ENCODE measurements at regions not wholly inside any gene's neighbourhood (a gene's known extent, or its start where the extent isn't known, plus 50 kb on each side); places are given as distances from the start of the nearest gene placed in this dataset.
"Not testable (repeated sequence)": the region's sequence is repeated elsewhere in the genome, so short reads cannot be mapped to it uniquely, and the experiment has no call there.

DNA sequence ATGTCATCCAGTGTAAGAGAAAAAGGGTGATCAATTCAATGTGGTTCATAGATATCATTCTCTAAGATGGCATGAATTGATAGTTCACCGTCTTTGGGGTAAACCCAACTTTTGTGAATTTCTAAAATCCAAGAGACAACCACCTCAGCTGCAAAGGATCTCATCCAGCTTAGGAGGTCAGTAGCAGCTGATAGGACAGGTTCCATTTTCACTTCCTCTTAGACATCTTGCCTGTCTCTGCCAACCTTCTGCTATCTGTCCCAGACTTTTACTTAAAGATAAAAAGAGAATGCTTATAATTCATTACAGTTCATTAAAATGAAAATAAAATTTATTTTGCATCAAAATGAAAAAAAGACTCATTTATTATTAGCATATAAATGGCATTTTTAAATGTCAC is 468.2 kb downstream of the XYLT1 start:
- DNase-seq (ENCODE audit: low read depth), result no peak

GRCh38 chr16:17005963-17006362 is 464.8 kb downstream of the XYLT1 start:
- not testable (repeated sequence) for DNase-seq (ENCODE audit: low read depth)

- DNase-seq (ENCODE audit: low read depth), result no peak
Measured at GRCh38 chr16:17011712-17012111, 459.0 kb downstream of the XYLT1 start.

DNA sequence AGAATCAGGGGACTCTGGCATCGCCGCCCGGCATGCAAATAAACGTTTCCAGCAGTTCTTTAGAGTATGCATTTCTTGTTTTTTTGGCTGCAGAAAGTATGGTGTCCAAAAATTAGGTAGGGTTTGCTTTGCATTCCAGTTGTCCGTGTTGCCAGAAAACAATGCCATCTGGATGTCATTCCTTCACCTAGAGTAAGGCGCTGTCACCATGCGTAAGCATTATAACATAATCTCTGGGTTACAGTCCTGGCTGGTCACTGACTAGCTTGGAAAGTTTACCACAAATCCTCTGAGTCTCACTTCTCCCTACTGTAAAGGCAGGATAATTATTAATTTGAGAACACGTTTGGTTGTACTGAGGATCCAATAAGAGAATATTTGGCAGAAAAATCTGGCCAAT is 457.7 kb downstream of the XYLT1 start:
- no peak for DNase-seq (ENCODE audit: low read depth)

DNA sequence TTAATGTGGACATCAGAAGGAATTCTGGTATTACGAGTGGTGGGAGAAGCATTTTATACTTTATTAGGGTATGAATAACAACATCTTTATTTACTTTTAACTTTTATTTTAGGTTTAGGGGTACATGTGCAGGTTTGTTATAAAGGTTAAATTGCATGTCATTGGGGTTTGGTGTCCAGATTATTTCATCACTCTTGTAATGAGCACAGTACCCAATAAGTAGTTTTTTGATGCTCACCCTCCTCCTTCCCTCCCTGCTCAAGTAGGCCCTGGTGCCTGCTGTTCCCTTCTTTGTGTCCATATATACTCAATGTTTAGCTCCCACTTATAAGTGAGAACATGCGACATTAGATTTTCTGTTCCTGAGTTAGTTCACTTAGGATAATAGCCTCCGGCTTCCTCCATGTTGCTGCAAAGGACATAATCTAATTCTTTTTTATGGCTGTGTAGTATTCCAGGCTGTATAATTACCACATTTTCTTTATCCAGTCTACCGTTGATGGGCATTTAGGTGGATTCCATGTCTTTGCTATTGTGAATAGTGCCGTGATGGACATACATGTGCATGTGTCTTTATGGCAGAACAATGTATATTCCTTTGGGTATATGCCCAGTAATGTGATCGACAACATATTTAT is 456.2 kb downstream of the XYLT1 start:
- DNase-seq (ENCODE audit: low read depth), result no peak

- DNase-seq (ENCODE audit: low read depth), result no peak
Measured at GRCh38 chr16:17015702-17016101, 455.1 kb downstream of the XYLT1 start.

- no peak for DNase-seq (ENCODE audit: low read depth)
Measured at GRCh38 chr16:17017442-17017841, 453.3 kb downstream of the XYLT1 start.

GRCh38 chr16:17018585-17018939 is 452.2 kb downstream of the XYLT1 start:
- no peak for DNase-seq (ENCODE audit: low read depth)

- DNase-seq (ENCODE audit: low read depth), result no peak
Measured at GRCh38 chr16:17019366-17019765, 451.4 kb downstream of the XYLT1 start.

GRCh38 chr16:17023606-17024005 is 447.2 kb downstream of the XYLT1 start:
- DNase-seq (ENCODE audit: low read depth), result no peak

DNA sequence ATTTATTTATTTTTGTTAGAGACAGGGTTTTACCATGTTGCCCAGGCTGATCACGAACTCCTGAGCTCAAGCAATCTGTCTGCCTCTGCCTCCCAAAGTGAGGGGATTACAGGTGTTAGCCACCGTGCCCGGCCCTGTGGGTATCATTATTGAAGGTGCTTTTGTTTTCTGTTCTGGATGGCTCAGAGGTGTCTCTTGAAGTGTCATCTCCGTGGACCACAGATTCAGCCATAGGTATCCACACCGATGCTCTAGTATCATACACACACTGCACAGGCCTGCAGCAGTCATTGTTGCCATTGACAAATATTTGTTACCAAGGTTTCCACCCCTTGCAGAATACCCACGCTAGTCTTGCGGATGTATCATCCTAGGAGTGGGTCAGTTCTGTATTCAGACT is 446.2 kb downstream of the XYLT1 start:
- DNase-seq (ENCODE audit: low read depth), result no peak

DNA sequence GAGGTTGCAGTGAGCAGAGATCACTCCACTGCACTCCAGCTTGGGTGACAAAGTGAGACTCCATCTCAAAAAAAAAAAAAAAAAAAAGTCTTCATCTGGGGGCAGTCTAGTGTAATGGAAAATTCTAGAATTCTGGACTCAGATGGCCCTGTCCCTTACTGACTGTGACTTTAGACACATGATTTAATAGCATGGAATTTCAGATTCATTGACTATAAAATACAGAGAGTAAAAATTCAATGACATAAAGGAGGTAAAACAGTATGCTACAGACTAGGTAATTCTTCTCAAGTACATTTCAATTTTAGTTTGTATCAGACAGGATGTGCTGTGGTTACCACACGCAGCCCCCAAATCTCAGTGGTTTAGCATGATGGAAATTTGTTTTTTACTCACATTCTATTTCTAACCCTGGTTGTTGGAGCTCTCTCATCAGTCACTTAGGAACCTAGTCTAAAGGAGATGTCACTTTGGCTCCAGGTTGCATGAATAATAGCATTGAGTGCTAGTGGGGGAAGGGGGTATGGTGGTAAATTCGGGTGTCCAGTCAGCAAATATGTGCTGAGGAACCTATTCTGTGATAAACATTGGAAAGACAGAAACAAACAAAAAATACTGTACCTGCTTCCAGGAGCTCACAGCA is 444.0 kb downstream of the XYLT1 start:
- DNase-seq (ENCODE audit: low read depth), result peak; percentile 12

DNA sequence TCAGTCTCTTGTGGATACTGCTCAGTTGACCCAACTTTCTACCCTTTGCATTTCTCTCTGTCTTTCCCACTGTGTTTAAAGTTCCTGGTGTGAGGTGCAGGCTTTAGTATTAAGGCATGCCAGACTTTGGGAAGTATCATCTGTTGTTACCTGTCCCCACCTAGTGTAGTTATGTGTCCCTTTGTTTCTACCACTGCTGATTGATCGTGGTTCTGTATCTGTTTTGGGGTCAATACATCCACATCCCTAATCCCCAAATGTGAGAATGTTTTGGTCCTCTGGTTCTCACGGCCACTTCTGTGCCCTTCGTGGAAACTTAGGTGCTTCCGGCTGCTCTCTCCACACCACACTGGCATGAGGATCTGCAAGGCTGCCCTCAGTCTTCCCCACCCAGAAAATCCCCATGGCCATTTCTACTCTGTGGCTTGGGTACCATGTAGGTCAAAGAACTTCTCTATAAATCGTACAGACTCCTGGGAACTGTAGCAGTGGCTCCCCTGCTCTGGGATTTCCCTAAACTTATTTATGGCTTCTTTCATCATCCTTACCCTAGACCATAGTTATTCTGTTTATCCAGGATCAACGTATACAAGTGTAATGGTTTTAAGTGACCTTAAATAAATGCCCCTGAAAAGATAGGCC is 443.2 kb downstream of the XYLT1 start:
- DNase-seq (ENCODE audit: low read depth), result no peak

GRCh38 chr16:17029602-17030350 is 441.0 kb downstream of the XYLT1 start:
- DNase-seq (ENCODE audit: low read depth), result no peak

GRCh38 chr16:17031484-17032268 is 439.1 kb downstream of the XYLT1 start:
- no peak for DNase-seq (ENCODE audit: low read depth)

DNA sequence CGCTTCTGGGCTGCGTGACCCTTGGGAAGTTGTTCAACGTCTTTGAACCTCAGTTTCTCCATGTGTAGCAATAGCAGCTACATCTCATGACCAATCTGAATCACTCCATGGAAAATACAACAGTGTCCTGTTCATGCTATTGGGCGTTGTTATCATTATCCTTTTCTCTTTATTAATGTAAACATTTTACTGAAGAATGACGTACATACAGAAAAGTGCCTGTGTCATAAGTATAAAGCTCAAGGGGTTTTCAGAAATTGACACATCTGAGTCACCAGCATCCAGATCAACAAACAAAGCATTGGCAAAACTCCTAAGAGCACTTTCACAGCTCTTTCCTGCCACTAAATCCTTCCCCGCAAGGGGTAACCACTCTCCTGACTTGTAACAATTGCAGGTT is 438.4 kb downstream of the XYLT1 start:
- DNase-seq (ENCODE audit: low read depth), result no peak

- DNase-seq (ENCODE audit: low read depth), result no peak
Measured at GRCh38 chr16:17034477-17035252, 436.1 kb downstream of the XYLT1 start.

GRCh38 chr16:17037499-17037898 is 433.3 kb downstream of the XYLT1 start:
- no peak for DNase-seq (ENCODE audit: low read depth)

DNA sequence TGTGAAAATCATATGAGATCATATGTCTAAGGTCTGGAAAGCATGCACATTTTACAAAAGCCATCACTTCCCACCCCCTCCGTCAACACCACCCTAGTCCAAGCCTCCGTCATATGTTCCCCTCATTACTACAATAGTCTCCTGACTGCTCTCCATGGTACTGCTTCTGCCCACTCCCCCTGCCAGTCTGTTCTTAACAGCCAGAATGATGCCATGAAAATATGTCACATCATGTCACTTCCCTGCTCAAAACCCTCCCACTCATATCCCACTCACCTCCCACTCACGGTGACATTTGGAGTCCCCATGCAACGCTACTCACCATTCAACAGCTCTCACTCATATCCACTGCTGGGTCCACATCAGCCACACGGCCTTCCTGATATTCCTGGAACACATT is 432.3 kb downstream of the XYLT1 start:
- no peak for DNase-seq (ENCODE audit: low read depth)

- DNase-seq (ENCODE audit: low read depth), result not testable (repeated sequence)
Measured at GRCh38 chr16:17049109-17049508, 421.7 kb downstream of the XYLT1 start.

DNA sequence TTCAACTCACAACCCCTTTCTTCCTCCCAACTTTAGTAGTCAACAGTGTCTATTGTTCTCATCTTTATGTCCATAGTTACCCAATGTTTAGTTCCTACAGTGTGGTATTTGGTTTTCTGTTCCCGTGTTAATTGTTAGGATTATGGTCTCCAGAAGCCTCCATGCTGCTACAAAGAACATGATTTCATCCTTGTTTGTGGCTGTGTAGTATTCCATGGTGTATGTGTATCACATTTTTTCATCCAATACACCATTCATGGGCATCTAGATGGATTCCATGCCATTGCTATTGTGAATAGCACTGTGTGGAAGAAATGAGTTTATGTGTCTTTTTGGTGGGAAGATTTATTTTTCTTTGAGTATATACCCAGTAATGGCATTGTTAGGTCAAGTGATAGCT is 420.3 kb downstream of the XYLT1 start:
- DNase-seq (ENCODE audit: low read depth), result no peak
